Cardiac fibroblast (primary cell): ENCODE measurements at regions not wholly inside any gene's neighbourhood (a gene's known extent, or its start where the extent isn't known, plus 50 kb on each side); places are given as distances from the start of the nearest gene placed in this dataset.
"Not testable (repeated sequence)": the region's sequence is repeated elsewhere in the genome, so short reads cannot be mapped to it uniquely, and the experiment has no call there.

Experiments used
- DNase-seq, 2 donors: peaks; one replicate each; pipeline versions ENCODE4 v3.0.0 to v3.0.0-alpha.2; 2010; ENCODE audit warnings: low read depth in 2 of 2
- H3K4me3 ChIP-seq, 2 donors: replicated peaks in 1 of 2; 1 replicate in 1 of 2; 2 replicates in 1 of 2; pipeline ENCODE4 v1.5.1; 2011; ENCODE audit warnings: low read depth in 2 of 2, low read length in 2 of 2, mild to moderate bottlenecking in 2 of 2, moderate library complexity in 1 of 2
- CTCF ChIP-seq: IDR thresholded peaks from one replicate; pipeline ENCODE4 v1.5.1; 2011; ENCODE audit warnings: low read depth, mild to moderate bottlenecking, low read length, inconsistent platforms

- TF ChIP-seq CTCF: no peak
- DNase-seq: peak; percentile 77 to 95
- no peak overlapping the region for H3K4me3 ChIP-seq
Observed at GRCh38 chr6:126721581-126722160, 381.8 kb downstream of the CENPW start.

GRCh38 chr6:126722411-126722810 lies 382.5 kb downstream of the CENPW start:
- DNase-seq: no peak
- TF ChIP-seq CTCF: no peak
- no peak overlapping the region for H3K4me3 ChIP-seq

- DNase-seq: no peak
- H3K4me3 ChIP-seq: no peak overlapping the region
- no peak for TF ChIP-seq CTCF
Observed at GRCh38 chr6:126723541-126724170, 383.7 kb downstream of the CENPW start.

GRCh38 chr6:126724821-126725220 lies 384.9 kb downstream of the CENPW start:
- DNase-seq: no peak
- no peak for TF ChIP-seq CTCF
- H3K4me3 ChIP-seq: no peak overlapping the region

- H3K4me3 ChIP-seq, DNase-seq: not testable (repeated sequence)
Observed at GRCh38 chr6:126726454-126726853, 386.5 kb downstream of the CENPW start.

- H3K4me3 ChIP-seq: no peak overlapping the region
- no peak for DNase-seq
- no peak for TF ChIP-seq CTCF
Observed at GRCh38 chr6:126738146-126738545, 380.3 kb upstream of the RSPO3 start.

- H3K4me3 ChIP-seq: no peak overlapping the region
- TF ChIP-seq CTCF: no peak
- DNase-seq: no peak
Observed at GRCh38 chr6:126738641-126739040, 379.8 kb upstream of the RSPO3 start.
